ENCODE measurements at regions not wholly inside any gene's neighbourhood (a gene's known extent, or its start where the extent isn't known, plus 50 kb on each side); places are given as distances from the start of the nearest gene placed in this dataset.

- no peak for TF ChIP-seq POLR2AphosphoS5 (IDR thresholded peaks at IDR 0.05; ENCODE audit: insufficient read depth in 1 of 2, low read depth in 1 of 2)
- TF ChIP-seq CTCF (IDR thresholded peaks at IDR 0.05) = no peak
- TF ChIP-seq POLR2A (IDR thresholded peaks at IDR 0.05) = no peak
Measured at GRCh38 chr1:169018751-169019150, 87.7 kb upstream of the ATP1B1 start.
